T-helper 2 cell treated with Interferon-gamma antibody and Interleukin-4, amounts not matched to agents 5 μg/mL and 100 μg/mL, for 36 hours (primary cell): ENCODE measurements at regions not wholly inside any gene's neighbourhood (a gene's known extent, or its start where the extent isn't known, plus 50 kb on each side); places are given as distances from the start of the nearest gene placed in this dataset.

Experiments used
- DNase-seq: peaks from one replicate; pipeline ENCODE4 v3.0.0; 2021; ENCODE audit warnings: low spot score
- H3K27ac Mint-ChIP-seq: one replicate; pipeline ENCODE4 v1.8.0; 2021; ENCODE audit warnings: mild to moderate bottlenecking, mixed read lengths
- H3K27me3 Mint-ChIP-seq: one replicate; pipeline ENCODE4 v1.8.0; 2021; ENCODE audit warnings: low read depth, mixed read lengths
- H3K36me3 Mint-ChIP-seq: one replicate; pipeline ENCODE4 v1.8.0; 2021; ENCODE audit warnings: low read depth, mixed read lengths
- H3K4me1 Mint-ChIP-seq: one replicate; pipeline ENCODE4 v1.8.0; 2021; ENCODE audit warnings: low read depth, mixed read lengths
- H3K4me3 Mint-ChIP-seq: one replicate; pipeline ENCODE4 v1.8.0; 2022; ENCODE audit warnings: mild to moderate bottlenecking, moderate library complexity, mixed read lengths
- H3K9me3 Mint-ChIP-seq: one replicate; pipeline ENCODE4 v1.8.0; 2021; ENCODE audit warnings: mixed read lengths

- DNase-seq = no peak
- no peaks in the 10 kb centered on the region for H3K36me3 Mint-ChIP-seq
- no peak overlapping the region for H3K4me3 Mint-ChIP-seq
- H3K27ac Mint-ChIP-seq = no peak overlapping the region
- no peaks in the 10 kb centered on the region for H3K27me3 Mint-ChIP-seq
- no peaks in the 10 kb centered on the region for H3K4me1 Mint-ChIP-seq
- H3K9me3 Mint-ChIP-seq = peaks cover 20% of the 10 kb centered on the region
Observed at GRCh38 chr12:127745469-127746212, 521.3 kb upstream of the TMEM132C start.

GRCh38 chr12:127749416-127749815 is 517.6 kb upstream of the TMEM132C start:
- no peaks in the 10 kb centered on the region for H3K4me1 Mint-ChIP-seq
- no peaks in the 10 kb centered on the region for H3K36me3 Mint-ChIP-seq
- DNase-seq = no peak
- peaks cover 20% of the 10 kb centered on the region for H3K9me3 Mint-ChIP-seq
- H3K4me3 Mint-ChIP-seq = no peak overlapping the region
- no peak overlapping the region for H3K27ac Mint-ChIP-seq
- H3K27me3 Mint-ChIP-seq = no peaks in the 10 kb centered on the region

GRCh38 chr12:127750076-127750840 is 516.7 kb upstream of the TMEM132C start:
- peaks cover 27% of the 10 kb centered on the region for H3K9me3 Mint-ChIP-seq
- H3K4me1 Mint-ChIP-seq = no peaks in the 10 kb centered on the region
- DNase-seq = no peak
- no peak overlapping the region for H3K4me3 Mint-ChIP-seq
- H3K36me3 Mint-ChIP-seq = no peaks in the 10 kb centered on the region
- H3K27ac Mint-ChIP-seq = no peak overlapping the region
- no peaks in the 10 kb centered on the region for H3K27me3 Mint-ChIP-seq

GRCh38 chr12:127752802-127753201 is 514.2 kb upstream of the TMEM132C start:
- H3K27me3 Mint-ChIP-seq = no peaks in the 10 kb centered on the region
- H3K4me1 Mint-ChIP-seq = no peaks in the 10 kb centered on the region
- H3K27ac Mint-ChIP-seq = no peak overlapping the region
- no peaks in the 10 kb centered on the region for H3K36me3 Mint-ChIP-seq
- no peak overlapping the region for H3K4me3 Mint-ChIP-seq
- no peak for DNase-seq
- H3K9me3 Mint-ChIP-seq = peaks cover 40% of the 10 kb centered on the region

- Mint-ChIP-seq H3K27me3 (no peaks in the 10 kb centered on the region), H3K4me1 (no peaks in the 10 kb centered on the region), H3K36me3 (no peaks in the 10 kb centered on the region), H3K27ac (no peak overlapping the region), H3K4me3 (no peak overlapping the region), H3K9me3 (peaks cover 39% of the 10 kb centered on the region)
- DNase-seq = no peak
Observed at GRCh38 chr12:127760357-127760756, 506.6 kb upstream of the TMEM132C start.

GRCh38 chr12:127760996-127761395 is 506.0 kb upstream of the TMEM132C start:
- H3K36me3 Mint-ChIP-seq = no peaks in the 10 kb centered on the region
- no peak overlapping the region for H3K4me3 Mint-ChIP-seq
- DNase-seq = no peak
- no peaks in the 10 kb centered on the region for H3K4me1 Mint-ChIP-seq
- H3K27ac Mint-ChIP-seq = no peak overlapping the region
- H3K9me3 Mint-ChIP-seq = peaks cover 39% of the 10 kb centered on the region
- no peaks in the 10 kb centered on the region for H3K27me3 Mint-ChIP-seq

- H3K36me3 Mint-ChIP-seq = no peaks in the 10 kb centered on the region
- H3K27ac Mint-ChIP-seq = no peak overlapping the region
- H3K4me1 Mint-ChIP-seq = no peaks in the 10 kb centered on the region
- no peak overlapping the region for H3K4me3 Mint-ChIP-seq
- DNase-seq = no peak
- no peaks in the 10 kb centered on the region for H3K27me3 Mint-ChIP-seq
- H3K9me3 Mint-ChIP-seq = peaks cover 31% of the 10 kb centered on the region
Observed at GRCh38 chr12:127761880-127762279, 505.1 kb upstream of the TMEM132C start.

GRCh38 chr12:127767656-127768055 is 499.3 kb upstream of the TMEM132C start:
- no peaks in the 10 kb centered on the region for H3K36me3 Mint-ChIP-seq
- peaks cover 29% of the 10 kb centered on the region for H3K9me3 Mint-ChIP-seq
- DNase-seq = no peak
- no peak overlapping the region for H3K27ac Mint-ChIP-seq
- no peak overlapping the region for H3K4me3 Mint-ChIP-seq
- H3K27me3 Mint-ChIP-seq = no peaks in the 10 kb centered on the region
- H3K4me1 Mint-ChIP-seq = no peaks in the 10 kb centered on the region

GRCh38 chr12:127770118-127770517 is 496.9 kb upstream of the TMEM132C start:
- H3K4me1 Mint-ChIP-seq = no peaks in the 10 kb centered on the region
- H3K27ac Mint-ChIP-seq = no peak overlapping the region
- no peaks in the 10 kb centered on the region for H3K27me3 Mint-ChIP-seq
- no peaks in the 10 kb centered on the region for H3K36me3 Mint-ChIP-seq
- no peak for DNase-seq
- peaks cover 22% of the 10 kb centered on the region for H3K9me3 Mint-ChIP-seq
- no peak overlapping the region for H3K4me3 Mint-ChIP-seq

- Mint-ChIP-seq H3K4me1 (no peaks in the 10 kb centered on the region), H3K27ac (no peak overlapping the region), H3K36me3 (no peaks in the 10 kb centered on the region), H3K9me3 (peaks cover 25% of the 10 kb centered on the region), H3K4me3 (no peak overlapping the region), H3K27me3 (no peaks in the 10 kb centered on the region)
- DNase-seq = no peak
Observed at GRCh38 chr12:127771546-127771945, 495.4 kb upstream of the TMEM132C start.

- Mint-ChIP-seq H3K4me1 (no peaks in the 10 kb centered on the region), H3K27me3 (no peaks in the 10 kb centered on the region), H3K4me3 (no peak overlapping the region), H3K36me3 (no peaks in the 10 kb centered on the region), H3K27ac (no peak overlapping the region), H3K9me3 (peaks cover 27% of the 10 kb centered on the region)
- no peak for DNase-seq
Observed at GRCh38 chr12:127773520-127773919, 493.4 kb upstream of the TMEM132C start.

- Mint-ChIP-seq H3K9me3 (peaks cover 31% of the 10 kb centered on the region), H3K4me3 (no peak overlapping the region), H3K27ac (no peak overlapping the region), H3K4me1 (no peaks in the 10 kb centered on the region), H3K27me3 (no peaks in the 10 kb centered on the region), H3K36me3 (no peaks in the 10 kb centered on the region)
- DNase-seq = no peak
Observed at GRCh38 chr12:127774828-127775227, 492.1 kb upstream of the TMEM132C start.

- H3K27me3 Mint-ChIP-seq = no peaks in the 10 kb centered on the region
- no peak for DNase-seq
- H3K4me1 Mint-ChIP-seq = no peaks in the 10 kb centered on the region
- no peaks in the 10 kb centered on the region for H3K36me3 Mint-ChIP-seq
- no peak overlapping the region for H3K4me3 Mint-ChIP-seq
- no peak overlapping the region for H3K27ac Mint-ChIP-seq
- peaks cover 32% of the 10 kb centered on the region for H3K9me3 Mint-ChIP-seq
Observed at GRCh38 chr12:127779301-127780045, 487.5 kb upstream of the TMEM132C start.

GRCh38 chr12:127780881-127781280 is 486.1 kb upstream of the TMEM132C start:
- Mint-ChIP-seq H3K4me3 (no peak overlapping the region), H3K27ac (no peak overlapping the region), H3K4me1 (no peaks in the 10 kb centered on the region), H3K27me3 (no peaks in the 10 kb centered on the region), H3K36me3 (no peaks in the 10 kb centered on the region), H3K9me3 (peaks cover 32% of the 10 kb centered on the region)
- no peak for DNase-seq
